Activated CD4-positive, alpha-beta T cell treated with anti-CD3 and anti-CD28 coated beads, Interleukin-2, amount 50 U/mL, for 4 hours (primary cell): ENCODE measurements at regions not wholly inside any gene's neighbourhood (a gene's known extent, or its start where the extent isn't known, plus 50 kb on each side); places are given as distances from the start of the nearest gene placed in this dataset.

Experiments
- DNase-seq, 2 experiments: peaks; one replicate each; pipeline ENCODE4 v3.0.0-alpha.2; 2020

GRCh38 chr12:107284692-107285091, 191.3 kb upstream of the CRY1 start:
- no peak for DNase-seq

DNA sequence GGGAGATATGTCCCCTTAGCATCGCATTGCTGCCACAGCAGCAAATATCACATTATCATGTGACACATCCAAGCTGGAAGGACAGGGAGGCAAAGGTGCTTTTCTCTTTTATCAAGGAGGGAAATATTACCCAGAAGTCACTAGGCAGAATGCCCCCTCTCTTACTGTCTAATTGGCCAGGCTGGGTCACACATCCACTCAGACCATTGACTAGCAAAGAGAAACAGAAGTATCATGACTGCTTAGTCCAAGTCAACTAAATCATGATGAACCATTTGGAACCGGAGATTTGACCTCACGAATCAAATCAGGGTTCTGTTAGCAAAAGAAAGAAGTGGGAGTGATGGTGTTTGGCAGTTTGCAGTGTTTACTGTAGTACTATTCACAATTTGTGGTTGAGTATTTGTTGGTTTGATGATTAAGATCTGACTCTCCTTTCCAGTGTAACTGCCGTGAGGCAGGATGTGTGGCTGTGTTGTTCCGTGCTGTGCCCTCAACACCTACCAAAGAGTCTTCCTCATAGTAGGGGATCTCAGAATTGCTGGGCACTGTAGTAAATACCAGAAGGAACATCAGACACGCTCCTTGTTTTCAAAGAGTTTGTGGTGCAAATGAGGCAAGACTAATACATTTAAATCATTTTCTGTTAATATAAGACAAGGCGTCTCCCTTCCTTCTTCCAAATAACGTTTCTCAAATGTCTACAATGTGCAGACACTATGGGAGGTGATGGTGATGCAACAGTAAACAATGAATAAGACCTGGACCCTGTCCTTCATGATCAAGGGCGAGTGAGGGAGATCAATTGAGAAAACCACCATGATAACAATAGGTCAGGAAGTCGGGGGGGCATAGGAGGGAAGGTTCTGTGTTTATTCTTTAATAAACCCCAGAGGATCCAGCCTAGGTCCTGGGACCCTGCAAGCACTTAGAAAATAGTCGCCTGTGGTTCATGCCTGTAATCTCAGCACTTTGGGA, 194.4 kb upstream of the CRY1 start:
- no peak for DNase-seq

DNA sequence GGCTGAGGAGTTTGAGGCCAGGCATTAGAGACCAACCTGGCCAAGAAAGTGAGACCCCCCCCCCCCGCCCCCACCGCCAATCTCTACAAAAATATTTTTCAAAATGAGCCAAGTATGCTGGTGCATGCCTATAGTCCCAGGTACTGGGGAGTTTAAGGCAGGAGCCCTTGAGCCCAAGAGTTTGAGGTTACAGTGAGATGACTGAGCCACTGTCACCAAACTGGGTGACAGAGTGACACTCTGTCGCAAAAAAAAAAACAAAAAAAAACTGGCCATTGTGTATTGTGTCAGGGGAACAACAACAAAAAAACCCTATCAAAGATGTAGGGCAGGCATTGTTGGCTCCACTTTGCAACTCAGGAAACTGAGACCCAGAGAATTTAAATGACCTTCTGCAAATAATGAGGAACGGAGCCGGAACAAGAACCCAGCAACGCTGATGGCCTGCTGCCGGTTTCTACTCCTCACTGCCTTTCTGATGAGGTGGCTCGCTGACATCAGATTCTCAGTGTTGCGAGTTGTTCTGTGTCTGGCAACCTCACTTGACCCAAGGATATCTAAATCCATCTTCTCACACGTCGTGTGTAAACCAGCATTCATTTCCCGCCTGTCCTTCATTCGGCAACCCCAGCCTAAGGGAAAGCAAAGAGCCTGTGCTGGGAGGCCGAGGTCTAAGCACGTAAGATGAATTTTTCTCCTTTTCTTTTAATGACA, 195.2 kb upstream of the CRY1 start:
- DNase-seq = no peak

DNA sequence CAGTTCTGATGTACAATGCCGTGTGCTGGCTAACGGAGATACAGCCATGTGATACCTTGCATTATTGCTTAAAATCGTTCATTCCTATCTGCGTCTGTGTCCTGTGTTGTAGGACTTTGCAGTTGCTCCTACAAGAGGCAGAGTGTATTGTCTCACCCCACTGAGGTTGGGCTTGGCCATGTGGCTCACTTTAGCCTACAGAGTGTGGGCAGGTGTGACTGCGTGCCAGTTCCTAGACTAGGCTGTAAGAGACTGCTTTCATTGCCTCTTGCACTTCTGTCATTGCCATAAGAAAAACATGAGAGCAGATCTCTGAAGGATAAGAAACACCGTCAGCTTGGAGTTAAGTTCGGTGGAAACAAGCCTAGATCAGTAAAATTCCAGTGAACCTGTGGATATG, 197.7 kb upstream of the CRY1 start:
- DNase-seq = no peak

DNA sequence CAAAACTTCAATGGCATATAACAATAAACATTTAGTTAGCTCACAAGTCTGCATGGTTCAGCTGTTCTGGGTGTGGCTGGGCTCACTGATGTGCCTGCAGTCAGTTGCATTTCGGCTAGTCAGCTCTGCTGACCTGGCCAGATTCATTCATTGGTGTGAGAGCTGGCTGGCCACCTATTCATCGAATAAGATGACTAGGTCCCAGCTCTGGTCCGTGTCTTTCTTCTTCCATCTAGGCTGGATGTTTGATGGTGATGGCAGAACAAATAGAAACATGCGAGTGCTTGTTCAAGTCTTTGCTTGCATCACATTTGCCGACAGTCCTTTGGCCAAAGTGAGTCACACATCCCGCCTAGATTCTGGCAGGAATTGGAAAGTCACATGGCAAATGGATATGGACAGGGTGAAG, 203.3 kb upstream of the CRY1 start:
- no peak for DNase-seq

- no peak for DNase-seq
Measured at GRCh38 chr12:107302649-107303341, 209.4 kb upstream of the CRY1 start.

DNA sequence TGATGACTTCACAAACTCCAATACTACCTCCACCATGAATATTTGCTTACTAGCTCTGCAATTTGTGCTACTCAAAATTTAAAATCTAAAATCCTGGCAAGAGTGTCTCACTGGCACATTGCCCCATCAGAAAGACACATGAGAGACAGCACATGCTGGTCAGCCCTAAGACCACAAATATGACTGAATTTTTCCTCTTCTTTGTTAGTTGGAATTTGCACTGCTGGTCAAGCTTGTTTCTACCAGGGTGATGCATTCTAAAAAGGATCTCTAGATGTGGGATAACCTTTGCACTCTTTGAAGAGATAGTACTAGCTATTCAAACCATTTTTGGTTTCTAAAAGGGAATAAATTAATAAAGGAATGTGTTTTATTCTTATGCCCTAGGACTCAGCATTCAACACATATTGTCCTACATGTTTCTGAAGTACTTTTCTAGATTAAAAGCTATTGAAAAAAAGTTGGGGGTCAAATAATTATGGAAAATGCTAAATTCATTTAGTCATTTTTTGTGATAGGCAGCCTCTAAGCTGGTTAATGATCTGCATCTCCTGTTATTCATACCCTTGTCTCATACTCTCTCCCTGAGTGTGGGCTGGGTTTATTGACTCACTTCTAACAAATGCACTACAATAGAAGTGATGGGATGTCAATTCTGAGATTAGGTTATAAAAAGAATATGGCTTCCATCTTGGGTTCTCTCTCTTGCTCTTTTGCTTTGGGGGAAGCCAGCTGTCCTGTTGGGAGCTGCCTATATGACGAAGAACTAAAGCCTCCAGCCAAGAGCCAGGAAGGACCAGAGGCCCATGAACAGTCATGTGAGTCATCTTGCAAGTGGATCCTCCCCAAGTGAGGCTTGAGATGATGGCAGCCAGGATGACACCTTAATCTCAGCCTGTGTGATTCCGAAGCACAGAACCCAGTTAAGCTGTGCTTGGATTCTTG, 211.5 kb upstream of the CRY1 start:
- no peak for DNase-seq

- DNase-seq = no peak
Measured at GRCh38 chr12:107306141-107306659, 212.9 kb upstream of the CRY1 start.

GRCh38 chr12:107308310-107308709, 215.0 kb upstream of the CRY1 start:
- no peak for DNase-seq

GRCh38 chr12:107309020-107309419, 215.7 kb upstream of the CRY1 start:
- DNase-seq = no peak

- no peak for DNase-seq
Measured at GRCh38 chr12:107310621-107311020, 217.3 kb upstream of the CRY1 start.

GRCh38 chr12:107311682-107312081, 218.3 kb upstream of the CRY1 start:
- DNase-seq = no peak

- DNase-seq = peak; percentile 77 to 84
Measured at GRCh38 chr12:107317751-107318555, 224.6 kb upstream of the CRY1 start.

DNA sequence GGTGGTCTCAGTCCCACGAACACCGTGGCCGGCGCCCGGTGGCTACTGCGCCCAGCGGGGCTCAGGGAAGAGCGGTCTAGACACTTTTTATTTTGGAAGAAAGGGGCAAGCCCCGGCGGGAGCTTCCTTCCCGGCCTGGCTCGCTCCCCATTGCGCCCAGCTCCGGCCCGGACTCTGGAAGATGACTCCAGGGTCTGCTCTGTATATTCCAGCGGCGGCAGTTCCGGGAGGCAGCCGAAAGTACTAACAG, 225.1 kb upstream of the CRY1 start:
- DNase-seq = no peak

DNA sequence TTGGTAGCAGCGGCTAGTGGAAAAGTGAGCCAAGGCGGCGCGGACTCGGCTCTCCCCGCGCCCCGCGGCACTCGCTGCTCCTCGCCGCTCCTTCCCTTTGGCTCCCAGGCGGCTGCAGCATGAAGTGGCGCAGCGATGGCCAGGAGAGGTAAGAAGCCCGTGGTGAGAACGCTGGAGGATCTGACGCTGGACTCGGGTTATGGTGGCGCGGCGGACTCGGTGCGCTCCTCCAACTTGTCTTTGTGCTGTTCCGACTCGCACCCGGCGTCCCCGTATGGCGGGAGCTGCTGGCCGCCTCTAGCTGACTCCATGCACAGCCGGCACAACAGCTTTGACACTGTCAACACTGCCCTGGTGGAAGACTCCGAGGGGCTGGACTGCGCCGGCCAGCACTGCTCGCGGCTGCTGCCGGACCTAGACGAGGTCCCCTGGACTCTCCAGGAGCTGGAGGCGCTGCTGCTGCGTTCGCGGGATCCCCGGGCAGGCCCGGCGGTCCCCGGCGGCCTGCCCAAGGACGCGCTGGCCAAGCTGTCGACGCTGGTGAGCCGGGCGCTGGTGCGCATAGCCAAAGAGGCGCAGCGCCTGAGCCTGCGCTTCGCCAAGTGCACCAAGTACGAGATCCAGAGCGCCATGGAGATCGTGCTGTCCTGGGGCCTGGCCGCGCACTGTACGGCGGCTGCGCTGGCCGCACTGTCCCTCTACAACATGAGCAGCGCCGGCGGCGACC, 225.6 kb upstream of the CRY1 start:
- DNase-seq = no peak

- peak in 1 of 2 experiments; percentile 18 for DNase-seq
Measured at GRCh38 chr12:107319533-107320032, 226.2 kb upstream of the CRY1 start.

GRCh38 chr12:107320033-107320928, 226.9 kb upstream of the CRY1 start:
- DNase-seq = peak; percentile 79

- peak; percentile 63 to 70 for DNase-seq
Measured at GRCh38 chr12:107320929-107321631, 227.7 kb upstream of the CRY1 start.

DNA sequence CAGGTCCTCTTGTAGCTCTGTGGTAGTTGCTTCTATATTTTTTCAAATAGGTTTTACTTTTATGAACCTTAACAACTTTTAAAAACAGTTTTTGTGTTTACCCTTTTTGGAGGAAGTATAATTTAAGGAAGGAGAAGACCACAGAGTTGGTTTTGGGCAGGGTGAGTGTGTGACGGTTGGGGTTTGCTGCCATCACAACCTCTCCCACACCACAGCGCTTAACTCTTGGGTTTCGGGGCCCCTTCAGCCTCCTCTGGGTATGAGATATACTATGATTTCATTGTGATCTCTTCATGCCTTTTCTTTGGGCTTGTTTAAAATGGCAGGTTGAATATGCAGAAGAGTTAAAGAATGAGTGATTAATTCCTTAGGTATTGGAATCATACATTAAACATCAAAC, 228.7 kb upstream of the CRY1 start:
- no peak for DNase-seq
